Activated CD8-positive, alpha-beta T cell treated with anti-CD3 and anti-CD28 coated beads for 36 hours (primary cell): ENCODE measurements at regions not wholly inside any gene's neighbourhood (a gene's known extent, or its start where the extent isn't known, plus 50 kb on each side); places are given as distances from the start of the nearest gene placed in this dataset.

Experiments used
- ATAC-seq: fragments of 200-7000 bp; cut with Tn5 transposase; one replicate; pipeline ENCODE4 v1.10.0; 2021; ENCODE audit warnings: mild to moderate bottlenecking, moderate library complexity
- CTCF ChIA-PET: fragments of 350-600 bp; sonication (Branson Sonifier 250); formaldehyde crosslinking; loops from one replicate; lab custom pipeline; 2021; ENCODE audit warnings: antibody characterized with exemption; lab: Charles Lee
- POLR2A ChIA-PET: fragments of 350-600 bp; sonication (Branson Sonifier 250); formaldehyde crosslinking; loops from one replicate; lab custom pipeline; 2021; ENCODE audit warnings: antibody characterized with exemption; lab: Charles Lee
- DNase-seq: peaks from one replicate; pipeline ENCODE4 v3.0.0-alpha.2; 2020
- H3K27ac Mint-ChIP-seq: one replicate; pipeline ENCODE4 v1.8.0; 2021; ENCODE audit warnings: mild to moderate bottlenecking, mixed read lengths
- H3K27me3 Mint-ChIP-seq: one replicate; pipeline ENCODE4 v1.8.0; 2021; ENCODE audit warnings: mixed read lengths
- H3K36me3 Mint-ChIP-seq: one replicate; pipeline ENCODE4 v1.8.0; 2021; ENCODE audit warnings: low read depth, mixed read lengths
- H3K4me1 Mint-ChIP-seq: one replicate; pipeline ENCODE4 v1.8.0; 2021; ENCODE audit warnings: low read depth, mixed read lengths
- H3K4me3 Mint-ChIP-seq: one replicate; pipeline ENCODE4 v1.8.0; 2021; ENCODE audit warnings: mild to moderate bottlenecking, moderate library complexity, mixed read lengths
- H3K9me3 Mint-ChIP-seq: one replicate; pipeline ENCODE4 v1.8.0; 2021; ENCODE audit warnings: mixed read lengths
- intact Hi-C: fragments of 100-400 bp; cut with micrococcal nuclease; formaldehyde crosslinking; loops from one replicate; pipeline ENCODE4 v1.10.0; 2022
- TF ChIP-seq, protein P1 (sequence below): fragments of 200-600 bp; IDR thresholded peaks from one replicate; pipeline ENCODE4 v1.8.0; 2022; ENCODE audit warnings: antibody characterized with exemption, mild to moderate bottlenecking

DNA sequence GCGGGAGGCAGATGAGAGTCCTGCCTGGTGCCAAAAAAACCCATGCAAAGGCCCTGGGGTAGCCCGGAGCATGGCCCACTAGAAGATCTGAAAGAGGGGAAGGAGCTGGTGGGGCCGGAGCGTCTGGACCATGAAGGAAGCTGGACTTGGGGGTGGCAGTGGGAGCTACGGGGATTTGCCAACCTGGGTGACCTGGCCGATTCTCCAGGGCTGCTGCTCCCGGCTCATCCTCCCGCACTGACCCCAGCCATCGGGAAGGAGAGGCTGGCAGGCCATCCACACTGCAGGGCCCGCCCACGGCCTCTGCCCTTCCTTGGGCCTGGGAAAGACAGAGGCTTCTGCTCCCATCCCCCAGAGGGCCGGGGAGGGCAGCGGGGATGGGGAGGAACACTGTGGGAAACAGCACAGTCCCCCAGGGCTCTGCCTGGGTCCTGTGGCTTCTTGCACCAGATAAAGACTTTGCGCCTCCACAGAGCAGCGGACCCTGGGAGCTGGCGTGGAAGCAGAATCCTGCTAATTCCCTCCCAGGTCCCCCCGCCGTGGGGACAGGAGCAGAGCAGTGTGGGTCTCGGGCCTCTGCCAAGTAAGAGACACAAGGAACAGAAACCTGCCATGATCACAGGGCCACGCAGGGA, 87.1 kb upstream of the LINC01488 start:
- no peak for ATAC-seq
- CTCF ChIA-PET: no interaction called here

DNA sequence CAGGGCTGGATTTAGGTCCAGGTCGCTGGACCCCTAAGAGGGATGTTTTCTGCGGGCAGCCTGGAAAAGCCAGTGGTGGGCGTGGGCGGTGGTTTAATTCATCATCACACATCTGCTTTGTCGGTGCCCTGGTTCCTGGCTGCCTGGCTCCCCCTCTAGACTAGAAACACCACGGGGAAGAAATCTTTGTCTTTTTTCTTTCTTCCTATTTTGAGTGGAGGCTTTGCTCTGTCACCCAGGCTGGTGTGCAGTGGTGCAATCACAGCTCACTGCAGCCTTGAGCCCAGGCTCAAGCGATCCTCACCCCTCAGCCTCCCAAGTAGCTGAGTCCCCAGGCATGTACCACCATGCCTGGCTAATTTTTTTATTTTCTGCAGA, 86.6 kb upstream of the LINC01488 start:
- H3K27me3 Mint-ChIP-seq: no peaks in the 10 kb centered on the region
- TF ChIP-seq, protein P1, sequence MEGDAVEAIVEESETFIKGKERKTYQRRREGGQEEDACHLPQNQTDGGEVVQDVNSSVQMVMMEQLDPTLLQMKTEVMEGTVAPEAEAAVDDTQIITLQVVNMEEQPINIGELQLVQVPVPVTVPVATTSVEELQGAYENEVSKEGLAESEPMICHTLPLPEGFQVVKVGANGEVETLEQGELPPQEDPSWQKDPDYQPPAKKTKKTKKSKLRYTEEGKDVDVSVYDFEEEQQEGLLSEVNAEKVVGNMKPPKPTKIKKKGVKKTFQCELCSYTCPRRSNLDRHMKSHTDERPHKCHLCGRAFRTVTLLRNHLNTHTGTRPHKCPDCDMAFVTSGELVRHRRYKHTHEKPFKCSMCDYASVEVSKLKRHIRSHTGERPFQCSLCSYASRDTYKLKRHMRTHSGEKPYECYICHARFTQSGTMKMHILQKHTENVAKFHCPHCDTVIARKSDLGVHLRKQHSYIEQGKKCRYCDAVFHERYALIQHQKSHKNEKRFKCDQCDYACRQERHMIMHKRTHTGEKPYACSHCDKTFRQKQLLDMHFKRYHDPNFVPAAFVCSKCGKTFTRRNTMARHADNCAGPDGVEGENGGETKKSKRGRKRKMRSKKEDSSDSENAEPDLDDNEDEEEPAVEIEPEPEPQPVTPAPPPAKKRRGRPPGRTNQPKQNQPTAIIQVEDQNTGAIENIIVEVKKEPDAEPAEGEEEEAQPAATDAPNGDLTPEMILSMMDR: no peak
- no peaks in the 10 kb centered on the region for H3K9me3 Mint-ChIP-seq
- intact Hi-C loops: no loop called here
- POLR2A ChIA-PET: no interaction called here
- ATAC-seq: no peak
- no peaks in the 10 kb centered on the region for H3K36me3 Mint-ChIP-seq
- no peak overlapping the region for H3K4me3 Mint-ChIP-seq
- no peak for DNase-seq
- H3K4me1 Mint-ChIP-seq: no peaks in the 10 kb centered on the region
- H3K27ac Mint-ChIP-seq: no peak overlapping the region
- CTCF ChIA-PET: no interaction called here

More for the DNA sequence above, 87.1 kb upstream of the LINC01488 start:
- TF ChIP-seq, protein P1: no peak
- no peaks in the 10 kb centered on the region for H3K36me3 Mint-ChIP-seq
- no peak overlapping the region for H3K27ac Mint-ChIP-seq
- POLR2A ChIA-PET: no interaction called here
- no peak for DNase-seq
- H3K4me3 Mint-ChIP-seq: no peak overlapping the region
- H3K27me3 Mint-ChIP-seq: no peaks in the 10 kb centered on the region
- intact Hi-C loops: no loop called here
- no peaks in the 10 kb centered on the region for H3K9me3 Mint-ChIP-seq
- H3K4me1 Mint-ChIP-seq: no peaks in the 10 kb centered on the region

DNA sequence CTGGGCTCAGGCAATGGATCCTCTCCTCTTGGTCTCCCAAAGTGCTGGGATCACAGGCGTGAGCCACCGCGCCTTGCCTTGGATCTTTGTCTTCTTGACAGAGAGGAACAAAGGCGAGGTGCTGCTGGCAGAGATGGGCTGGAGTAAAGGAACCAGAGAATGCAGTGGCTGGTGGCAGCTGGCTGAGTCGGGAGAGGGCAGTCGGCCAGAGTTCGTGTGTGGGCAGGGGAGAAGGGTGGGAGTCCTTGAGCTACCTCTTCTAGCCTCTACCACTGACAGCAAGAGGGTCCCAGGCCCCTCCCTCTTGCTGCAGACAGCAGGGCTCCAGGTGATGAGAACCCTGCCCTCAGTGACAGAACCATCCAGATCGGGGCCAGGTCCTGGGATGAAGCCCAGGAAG, 86.2 kb upstream of the LINC01488 start:
- ChIA-PET POLR2A (no interaction called here), CTCF (interaction anchor here (0.9 kb wide), 1 partner anchor 29 kb away, joined by 3 read pairs; no protein-coding TSS in a partner anchor)
- Mint-ChIP-seq H3K36me3 (no peaks in the 10 kb centered on the region), H3K9me3 (no peaks in the 10 kb centered on the region), H3K27me3 (no peaks in the 10 kb centered on the region), H3K4me1 (no peaks in the 10 kb centered on the region), H3K27ac (no peak overlapping the region), H3K4me3 (no peak overlapping the region)
- intact Hi-C loops: no loop called here
- no peak for DNase-seq
- TF ChIP-seq, protein P1: no peak
- no peak for ATAC-seq

DNA sequence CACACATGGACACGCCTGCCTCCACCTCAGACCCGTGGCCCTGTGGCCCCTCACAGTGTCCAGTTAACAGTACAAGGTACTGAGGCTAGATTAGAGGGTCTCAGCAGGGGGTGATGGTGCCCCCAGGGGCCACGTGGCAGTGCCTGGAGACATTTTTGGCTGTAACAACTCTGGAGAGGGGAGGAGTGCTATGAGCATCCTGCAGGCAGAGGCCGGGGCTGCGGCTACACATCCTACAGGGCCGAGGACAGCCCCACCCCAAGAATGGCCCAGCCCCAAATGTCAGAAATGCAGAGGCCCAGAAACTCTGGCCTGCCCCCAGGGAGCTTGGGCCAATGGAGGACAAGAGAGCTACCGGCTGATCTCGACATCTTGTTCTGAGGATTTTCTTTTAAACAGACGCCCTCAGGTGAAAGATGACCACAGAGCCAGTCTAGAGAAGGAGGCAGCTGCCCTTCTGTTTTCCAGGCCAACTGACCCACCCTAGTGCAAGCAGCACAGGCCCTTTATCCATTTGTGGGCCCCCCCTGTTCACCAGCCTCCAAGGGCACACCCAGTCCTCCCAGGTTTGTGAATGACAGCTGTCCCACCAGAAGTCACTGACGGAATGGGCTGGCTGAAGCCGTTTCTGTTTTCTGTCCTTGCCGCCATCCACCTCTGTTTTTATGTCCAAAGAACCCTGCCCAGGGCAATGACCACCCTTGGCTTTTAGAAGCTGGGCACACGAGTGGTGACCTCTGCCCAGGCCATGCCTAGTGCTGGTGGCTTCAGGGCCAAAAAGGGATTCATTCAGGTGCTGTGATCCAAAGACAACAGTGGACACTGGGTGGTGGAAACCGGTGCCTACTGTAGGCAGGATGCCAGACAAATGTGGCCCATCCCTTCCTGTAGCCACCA, 85.2 kb upstream of the LINC01488 start:
- H3K27me3 Mint-ChIP-seq: no peaks in the 10 kb centered on the region
- DNase-seq (no peak), ATAC-seq (no peak)
- POLR2A ChIA-PET: no interaction called here
- H3K4me1 Mint-ChIP-seq: peaks cover under 1% of the 10 kb centered on the region
- TF ChIP-seq, protein P1: no peak
- H3K4me3 Mint-ChIP-seq: no peak overlapping the region
- CTCF ChIA-PET: interaction anchor here (0.9 kb wide), 1 partner anchor 30 kb away, joined by 3 read pairs; no protein-coding TSS in a partner anchor
- intact Hi-C loops: no loop called here
- no peaks in the 10 kb centered on the region for H3K9me3 Mint-ChIP-seq
- no peaks in the 10 kb centered on the region for H3K36me3 Mint-ChIP-seq
- no peak overlapping the region for H3K27ac Mint-ChIP-seq

DNA sequence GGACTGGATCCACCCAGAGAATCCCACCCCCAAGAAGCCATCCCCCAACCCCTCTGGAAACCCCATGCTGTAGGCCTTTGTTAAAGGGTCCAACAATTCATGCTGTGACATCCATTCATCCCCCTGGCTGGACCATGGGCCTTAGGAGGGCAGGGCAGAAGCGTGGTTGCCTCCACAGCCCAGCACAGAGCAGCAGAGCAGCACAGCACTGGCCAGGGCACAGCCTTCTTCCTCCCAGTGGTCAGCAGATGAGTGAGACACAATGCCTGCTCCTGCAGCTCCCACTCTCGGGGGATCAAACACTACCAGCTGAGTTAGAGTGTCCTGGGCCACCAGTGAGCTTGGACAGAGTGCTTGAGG, 84.5 kb upstream of the LINC01488 start:
- Mint-ChIP-seq H3K4me3 (no peak overlapping the region), H3K27me3 (no peaks in the 10 kb centered on the region), H3K4me1 (peaks cover 5% of the 10 kb centered on the region), H3K27ac (no peak overlapping the region), H3K36me3 (no peaks in the 10 kb centered on the region), H3K9me3 (no peaks in the 10 kb centered on the region)
- intact Hi-C loops: no loop called here
- ChIA-PET CTCF (no interaction called here), POLR2A (no interaction called here)
- ATAC-seq (no peak), DNase-seq (no peak)
- TF ChIP-seq, protein P1: no peak
